Activated CD4-positive, alpha-beta memory T cell treated with anti-CD3 and anti-CD28 coated beads, Interleukin-2, amount 10 ng/mL, durations not matched to agents 7 days and 5 days (primary cell): ENCODE measurements at regions not wholly inside any gene's neighbourhood (a gene's known extent, or its start where the extent isn't known, plus 50 kb on each side); places are given as distances from the start of the nearest gene placed in this dataset.

Experiments
- CTCF ChIA-PET: fragments of 350-600 bp; sonication (Branson Sonifier 250); formaldehyde crosslinking; loops from one replicate; lab custom pipeline; 2021; ENCODE audit warnings: antibody characterized with exemption, inconsistent platforms; lab: Charles Lee
- POLR2A ChIA-PET: fragments of 350-600 bp; sonication (Branson Sonifier 250); formaldehyde crosslinking; loops from one replicate; lab custom pipeline; 2021; ENCODE audit warnings: antibody characterized with exemption; lab: Charles Lee
- DNase-seq: peaks from one replicate; pipeline ENCODE4 v3.0.0-alpha.2; 2020
- H3K27ac Mint-ChIP-seq: one replicate; pipeline ENCODE4 v1.8.0; 2021; ENCODE audit warnings: mild to moderate bottlenecking, mixed read lengths
- H3K27me3 Mint-ChIP-seq: one replicate; pipeline ENCODE4 v1.8.0; 2021; ENCODE audit warnings: mixed read lengths
- H3K36me3 Mint-ChIP-seq: one replicate; pipeline ENCODE4 v1.8.0; 2021; ENCODE audit warnings: low read depth, mixed read lengths
- H3K4me1 Mint-ChIP-seq: one replicate; pipeline ENCODE4 v1.8.0; 2021; ENCODE audit warnings: mixed read lengths
- H3K4me3 Mint-ChIP-seq: one replicate; pipeline ENCODE4 v1.8.0; 2021; ENCODE audit warnings: mild to moderate bottlenecking, mixed read lengths
- H3K9me3 Mint-ChIP-seq: one replicate; pipeline ENCODE4 v1.8.0; 2021; ENCODE audit warnings: mixed read lengths

GRCh38 chr6:92582211-92582610 is 837.1 kb downstream of the EPHA7 start:
- no peak for DNase-seq
- Mint-ChIP-seq H3K36me3 (no peaks in the 10 kb centered on the region), H3K27me3 (no peaks in the 10 kb centered on the region), H3K27ac (no peak overlapping the region), H3K4me1 (no peaks in the 10 kb centered on the region), H3K9me3 (peaks cover 7% of the 10 kb centered on the region), H3K4me3 (no peak overlapping the region)
- ChIA-PET CTCF (no interaction called here), POLR2A (no interaction called here)

GRCh38 chr6:92577077-92577719 is 842.2 kb downstream of the EPHA7 start:
- H3K9me3 Mint-ChIP-seq, result peaks cover 8% of the 10 kb centered on the region

GRCh38 chr6:92568541-92568940 is 850.8 kb downstream of the EPHA7 start:
- CTCF ChIA-PET, result no interaction called here
- Mint-ChIP-seq H3K27me3 (no peaks in the 10 kb centered on the region), H3K4me3 (no peak overlapping the region), H3K4me1 (no peaks in the 10 kb centered on the region), H3K9me3 (peaks cover 6% of the 10 kb centered on the region), H3K27ac (no peak overlapping the region), H3K36me3 (no peaks in the 10 kb centered on the region)
- POLR2A ChIA-PET, result no interaction called here
- DNase-seq, result no peak

More at GRCh38 chr6:92577077-92577719, 842.2 kb downstream of the EPHA7 start:
- no peaks in the 10 kb centered on the region for H3K36me3 Mint-ChIP-seq
- no peak for DNase-seq
- POLR2A ChIA-PET, result no interaction called here
- no peak overlapping the region for H3K27ac Mint-ChIP-seq
- no peak overlapping the region for H3K4me3 Mint-ChIP-seq
- H3K4me1 Mint-ChIP-seq, result no peaks in the 10 kb centered on the region
- CTCF ChIA-PET, result interaction anchor here (0.6 kb wide), 1 partner anchor 827 kb away, joined by 3 read pairs; no protein-coding TSS in a partner anchor
- H3K27me3 Mint-ChIP-seq, result no peaks in the 10 kb centered on the region

GRCh38 chr6:92566632-92567031 is 852.7 kb downstream of the EPHA7 start:
- ChIA-PET POLR2A (no interaction called here), CTCF (no interaction called here)
- Mint-ChIP-seq H3K27me3 (no peaks in the 10 kb centered on the region), H3K4me3 (no peak overlapping the region), H3K36me3 (no peaks in the 10 kb centered on the region), H3K27ac (no peak overlapping the region), H3K4me1 (no peaks in the 10 kb centered on the region), H3K9me3 (peaks cover 4% of the 10 kb centered on the region)
- no peak for DNase-seq

- CTCF ChIA-PET, result no interaction called here
- H3K4me3 Mint-ChIP-seq, result no peak overlapping the region
- POLR2A ChIA-PET, result no interaction called here
- no peak for DNase-seq
- no peak overlapping the region for H3K27ac Mint-ChIP-seq
- H3K4me1 Mint-ChIP-seq, result no peaks in the 10 kb centered on the region
- no peaks in the 10 kb centered on the region for H3K36me3 Mint-ChIP-seq
- peaks cover 4% of the 10 kb centered on the region for H3K9me3 Mint-ChIP-seq
- H3K27me3 Mint-ChIP-seq, result no peaks in the 10 kb centered on the region
Observed at GRCh38 chr6:92564376-92564775, 855.0 kb downstream of the EPHA7 start.

- ChIA-PET CTCF (no interaction called here), POLR2A (no interaction called here)
- Mint-ChIP-seq H3K27ac (no peak overlapping the region), H3K4me3 (no peak overlapping the region), H3K4me1 (no peaks in the 10 kb centered on the region), H3K36me3 (no peaks in the 10 kb centered on the region), H3K9me3 (no peaks in the 10 kb centered on the region), H3K27me3 (no peaks in the 10 kb centered on the region)
- DNase-seq, result no peak
Observed at GRCh38 chr6:92559611-92560010, 859.7 kb downstream of the EPHA7 start.

GRCh38 chr6:92559003-92559402 is 860.4 kb downstream of the EPHA7 start:
- Mint-ChIP-seq H3K27ac (no peak overlapping the region), H3K4me1 (no peaks in the 10 kb centered on the region)

GRCh38 chr6:92550501-92550900 is 868.9 kb downstream of the EPHA7 start:
- no peak for DNase-seq
- Mint-ChIP-seq H3K4me3 (no peak overlapping the region), H3K27ac (no peak overlapping the region), H3K36me3 (no peaks in the 10 kb centered on the region), H3K27me3 (no peaks in the 10 kb centered on the region), H3K9me3 (no peaks in the 10 kb centered on the region), H3K4me1 (no peaks in the 10 kb centered on the region)
- ChIA-PET POLR2A (no interaction called here), CTCF (no interaction called here)

More at GRCh38 chr6:92559003-92559402, 860.4 kb downstream of the EPHA7 start:
- no peak overlapping the region for H3K4me3 Mint-ChIP-seq
- H3K36me3 Mint-ChIP-seq, result no peaks in the 10 kb centered on the region
- CTCF ChIA-PET, result no interaction called here
- no peak for DNase-seq
- H3K9me3 Mint-ChIP-seq, result no peaks in the 10 kb centered on the region
- no peaks in the 10 kb centered on the region for H3K27me3 Mint-ChIP-seq
- POLR2A ChIA-PET, result no interaction called here

- no peak overlapping the region for H3K4me3 Mint-ChIP-seq
- CTCF ChIA-PET, result no interaction called here
- peaks cover 2% of the 10 kb centered on the region for H3K9me3 Mint-ChIP-seq
Observed at GRCh38 chr6:92545861-92546260, 873.5 kb downstream of the EPHA7 start.

GRCh38 chr6:92541448-92542060 is 877.8 kb downstream of the EPHA7 start:
- H3K36me3 Mint-ChIP-seq, result no peaks in the 10 kb centered on the region
- H3K27ac Mint-ChIP-seq, result no peak overlapping the region
- POLR2A ChIA-PET, result no interaction called here
- CTCF ChIA-PET, result no interaction called here
- H3K4me1 Mint-ChIP-seq, result no peaks in the 10 kb centered on the region
- peaks cover 2% of the 10 kb centered on the region for H3K9me3 Mint-ChIP-seq
- H3K27me3 Mint-ChIP-seq, result no peaks in the 10 kb centered on the region
- no peak overlapping the region for H3K4me3 Mint-ChIP-seq
- no peak for DNase-seq

More at GRCh38 chr6:92545861-92546260, 873.5 kb downstream of the EPHA7 start:
- POLR2A ChIA-PET, result no interaction called here
- Mint-ChIP-seq H3K36me3 (no peaks in the 10 kb centered on the region), H3K4me1 (no peaks in the 10 kb centered on the region), H3K27ac (no peak overlapping the region), H3K27me3 (no peaks in the 10 kb centered on the region)
- no peak for DNase-seq

- H3K9me3 Mint-ChIP-seq, result no peaks in the 10 kb centered on the region
- DNase-seq, result no peak
- ChIA-PET POLR2A (no interaction called here), CTCF (no interaction called here)
- no peaks in the 10 kb centered on the region for H3K36me3 Mint-ChIP-seq
- no peak overlapping the region for H3K4me3 Mint-ChIP-seq
- no peaks in the 10 kb centered on the region for H3K4me1 Mint-ChIP-seq
- H3K27ac Mint-ChIP-seq, result no peak overlapping the region
- no peaks in the 10 kb centered on the region for H3K27me3 Mint-ChIP-seq
Observed at GRCh38 chr6:92538926-92539325, 880.4 kb downstream of the EPHA7 start.

- no peak overlapping the region for H3K4me3 Mint-ChIP-seq
- no peak for DNase-seq
- H3K9me3 Mint-ChIP-seq, result no peaks in the 10 kb centered on the region
- CTCF ChIA-PET, result no interaction called here
- POLR2A ChIA-PET, result no interaction called here
- no peak overlapping the region for H3K27ac Mint-ChIP-seq
- H3K4me1 Mint-ChIP-seq, result no peaks in the 10 kb centered on the region
- no peaks in the 10 kb centered on the region for H3K27me3 Mint-ChIP-seq
- no peaks in the 10 kb centered on the region for H3K36me3 Mint-ChIP-seq
Observed at GRCh38 chr6:92538275-92538674, 881.1 kb downstream of the EPHA7 start.

GRCh38 chr6:92534109-92534508 is 885.2 kb downstream of the EPHA7 start:
- no peak for DNase-seq
- H3K4me3 Mint-ChIP-seq, result no peak overlapping the region
- no peaks in the 10 kb centered on the region for H3K9me3 Mint-ChIP-seq
- H3K36me3 Mint-ChIP-seq, result no peaks in the 10 kb centered on the region
- ChIA-PET CTCF (no interaction called here), POLR2A (no interaction called here)
- H3K4me1 Mint-ChIP-seq, result no peaks in the 10 kb centered on the region
- no peak overlapping the region for H3K27ac Mint-ChIP-seq
- no peaks in the 10 kb centered on the region for H3K27me3 Mint-ChIP-seq

- ChIA-PET CTCF (no interaction called here), POLR2A (no interaction called here)
- DNase-seq, result no peak
- H3K27ac Mint-ChIP-seq, result no peak overlapping the region
- H3K9me3 Mint-ChIP-seq, result peaks cover 4% of the 10 kb centered on the region
- no peak overlapping the region for H3K4me3 Mint-ChIP-seq
- no peaks in the 10 kb centered on the region for H3K36me3 Mint-ChIP-seq
- H3K27me3 Mint-ChIP-seq, result no peaks in the 10 kb centered on the region
- no peaks in the 10 kb centered on the region for H3K4me1 Mint-ChIP-seq
Observed at GRCh38 chr6:92522589-92522988, 896.8 kb downstream of the EPHA7 start.
